ENCODE measurements at regions not wholly inside any gene's neighbourhood (a gene's known extent, or its start where the extent isn't known, plus 50 kb on each side); places are given as distances from the start of the nearest gene placed in this dataset.
"Not testable (repeated sequence)": the region's sequence is repeated elsewhere in the genome, so short reads cannot be mapped to it uniquely, and the experiment has no call there.

- no peak for TF ChIP-seq CTCF (conservative IDR thresholded peaks at IDR 0.05; ENCODE audit: low read depth, low read length)
- H3K4me3 ChIP-seq (ENCODE audit: low read depth, low read length) = no peak overlapping the region
- peak; percentile 52 for DNase-seq (ENCODE audit: low read depth)
Measured at GRCh38 chr22:36081023-36081431, 52.4 kb upstream of the RBFOX2 start.

GRCh38 chr22:36080281-36080680 lies 51.7 kb upstream of the RBFOX2 start:
- not testable (repeated sequence) for H3K4me3 ChIP-seq (ENCODE audit: low read depth, low read length); DNase-seq (ENCODE audit: low read depth)

GRCh38 chr22:36079041-36079440 lies 50.4 kb upstream of the RBFOX2 start:
- DNase-seq (ENCODE audit: low read depth) = no peak
- no peak for TF ChIP-seq CTCF (conservative IDR thresholded peaks at IDR 0.05; ENCODE audit: low read depth, low read length)
- H3K4me3 ChIP-seq (ENCODE audit: low read depth, low read length) = no peak overlapping the region
